ENCODE measurements at regions not wholly inside any gene's neighbourhood (a gene's known extent, or its start where the extent isn't known, plus 50 kb on each side); places are given as distances from the start of the nearest gene placed in this dataset.
"Not testable (repeated sequence)": the region's sequence is repeated elsewhere in the genome, so short reads cannot be mapped to it uniquely, and the experiment has no call there.

GRCh38 chr4:162977788-162978187 lies 188.9 kb downstream of the NAF1 start:
- BruUV-seq (replicated peaks) = no TSS peak
- ChIA-PET POLR2A (ENCODE audit: unreplicated experiment) (no interaction called here), CTCF (no interaction called here)
- Histone ChIP-seq H4K20me1 (ENCODE audit: low read length) (no peaks in the 10 kb centered on the region), H3F3A (ENCODE audit: low read length, unreplicated experiment) (no peaks in the 10 kb centered on the region), H3K9me3 (ENCODE audit: low read length) (no peaks in the 10 kb centered on the region), H3K79me2 (ENCODE audit: low read length) (no peaks in the 10 kb centered on the region), H3K4me3 (ENCODE audit: low read length) (no peak overlapping the region), H3K4me2 (ENCODE audit: low read length) (no peak overlapping the region), H2AFZ (ENCODE audit: low read length) (no peak overlapping the region), H3K4me1 (ENCODE audit: insufficient read depth, low read length) (no peaks in the 10 kb centered on the region), H3K9ac (ENCODE audit: low read length) (no peak overlapping the region), H3K27me3 (ENCODE audit: low read length) (no peaks in the 10 kb centered on the region), H3K9me2 (replicated peaks; ENCODE audit: low read length) (no peaks in the 10 kb centered on the region), H3K27ac (ENCODE audit: low read length) (no peak overlapping the region), H3K36me3 (ENCODE audit: low read depth, low read length) (no peaks in the 10 kb centered on the region)
- intact Hi-C loops (cut with micrococcal nuclease) = no loop called here
- TF ChIP-seq, protein P1, sequence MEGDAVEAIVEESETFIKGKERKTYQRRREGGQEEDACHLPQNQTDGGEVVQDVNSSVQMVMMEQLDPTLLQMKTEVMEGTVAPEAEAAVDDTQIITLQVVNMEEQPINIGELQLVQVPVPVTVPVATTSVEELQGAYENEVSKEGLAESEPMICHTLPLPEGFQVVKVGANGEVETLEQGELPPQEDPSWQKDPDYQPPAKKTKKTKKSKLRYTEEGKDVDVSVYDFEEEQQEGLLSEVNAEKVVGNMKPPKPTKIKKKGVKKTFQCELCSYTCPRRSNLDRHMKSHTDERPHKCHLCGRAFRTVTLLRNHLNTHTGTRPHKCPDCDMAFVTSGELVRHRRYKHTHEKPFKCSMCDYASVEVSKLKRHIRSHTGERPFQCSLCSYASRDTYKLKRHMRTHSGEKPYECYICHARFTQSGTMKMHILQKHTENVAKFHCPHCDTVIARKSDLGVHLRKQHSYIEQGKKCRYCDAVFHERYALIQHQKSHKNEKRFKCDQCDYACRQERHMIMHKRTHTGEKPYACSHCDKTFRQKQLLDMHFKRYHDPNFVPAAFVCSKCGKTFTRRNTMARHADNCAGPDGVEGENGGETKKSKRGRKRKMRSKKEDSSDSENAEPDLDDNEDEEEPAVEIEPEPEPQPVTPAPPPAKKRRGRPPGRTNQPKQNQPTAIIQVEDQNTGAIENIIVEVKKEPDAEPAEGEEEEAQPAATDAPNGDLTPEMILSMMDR (conservative IDR thresholded peaks at IDR 0.05; ENCODE audit: low read depth, low read length) = no peak
- no peak for TF ChIP-seq EZH2 (IDR thresholded peaks at IDR 0.05; ENCODE audit: low read length, unreplicated experiment)
- TF ChIP-seq EZH2phosphoT487 (IDR thresholded peaks at IDR 0.05; ENCODE audit: borderline replicate concordance, low read length) = no peak
- DNase-seq (no peak), ATAC-seq (no peak)

DNA sequence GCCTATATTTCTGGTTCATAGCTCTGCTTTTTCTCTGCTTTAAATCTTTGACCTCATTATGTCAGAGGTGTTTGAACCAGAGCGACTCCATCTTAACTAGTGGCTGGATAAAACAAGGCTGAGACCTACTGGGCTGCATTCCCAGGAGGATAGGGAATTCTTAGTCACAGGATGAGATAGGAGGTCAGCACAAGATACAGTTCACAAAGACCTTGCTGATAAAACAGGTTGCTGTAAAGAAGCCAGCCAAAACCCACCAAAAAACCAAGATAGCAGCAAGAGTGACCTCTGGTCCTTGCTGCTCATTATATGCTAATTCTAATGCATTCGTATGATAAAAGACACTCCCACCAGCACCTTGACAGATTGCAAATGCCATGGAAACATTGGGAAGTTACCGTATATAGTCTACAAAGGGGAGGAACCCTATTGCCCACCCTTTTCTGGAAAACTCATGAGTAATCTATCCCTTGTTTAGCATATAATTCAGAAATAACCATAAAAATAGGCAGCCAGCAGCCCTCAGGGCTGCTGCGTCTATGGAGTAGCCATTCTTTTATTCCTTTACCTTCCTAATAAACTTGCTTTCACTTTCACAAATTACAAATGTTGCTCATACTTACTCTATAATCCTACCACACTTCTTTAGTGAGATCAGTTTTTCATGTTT lies 193.9 kb downstream of the NAF1 start:
- Histone ChIP-seq H3K4me2 (ENCODE audit: low read length) (no peak overlapping the region), H4K20me1 (ENCODE audit: low read length) (no peaks in the 10 kb centered on the region), H3K9me2 (replicated peaks; ENCODE audit: low read length) (no peaks in the 10 kb centered on the region), H3K9me3 (ENCODE audit: low read length) (no peaks in the 10 kb centered on the region), H3K4me3 (ENCODE audit: low read length) (no peak overlapping the region), H3K27ac (ENCODE audit: low read length) (no peak overlapping the region), H2AFZ (ENCODE audit: low read length) (no peak overlapping the region), H3K27me3 (ENCODE audit: low read length) (no peaks in the 10 kb centered on the region), H3K4me1 (ENCODE audit: insufficient read depth, low read length) (no peaks in the 10 kb centered on the region), H3K79me2 (ENCODE audit: low read length) (no peaks in the 10 kb centered on the region), H3F3A (ENCODE audit: low read length, unreplicated experiment) (no peaks in the 10 kb centered on the region), H3K9ac (ENCODE audit: low read length) (no peak overlapping the region), H3K36me3 (ENCODE audit: low read depth, low read length) (no peaks in the 10 kb centered on the region)
- ATAC-seq (no peak), DNase-seq (no peak)
- TF ChIP-seq EZH2 (IDR thresholded peaks at IDR 0.05; ENCODE audit: low read length, unreplicated experiment) (no peak), EZH2phosphoT487 (IDR thresholded peaks at IDR 0.05; ENCODE audit: borderline replicate concordance, low read length) (no peak)
- TF ChIP-seq, protein P1 (conservative IDR thresholded peaks at IDR 0.05; ENCODE audit: low read depth, low read length) = no peak
- BruUV-seq (replicated peaks) = no TSS peak
- intact Hi-C loops (cut with micrococcal nuclease) = no loop called here
- ChIA-PET CTCF (no interaction called here), POLR2A (ENCODE audit: unreplicated experiment) (no interaction called here)

DNA sequence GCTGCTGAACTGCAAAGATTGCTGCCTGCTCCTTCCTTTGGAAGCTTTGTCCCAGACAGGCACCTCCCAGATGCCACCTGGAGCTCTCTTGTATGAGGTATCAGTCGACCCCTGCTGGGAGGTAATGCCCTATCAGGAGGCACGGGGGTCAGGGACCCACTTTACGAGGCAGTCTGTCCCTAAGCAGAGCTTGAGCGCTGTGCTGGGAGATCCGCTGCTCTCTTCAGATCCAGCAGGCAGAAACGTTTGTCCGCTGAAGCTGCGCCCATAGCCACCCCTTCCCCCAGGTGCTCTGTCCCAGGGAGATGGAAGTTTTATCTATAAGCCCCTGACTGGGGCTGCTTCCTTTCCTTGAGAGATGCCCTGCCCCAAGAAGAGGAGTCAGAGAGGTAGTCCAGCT lies 197.5 kb downstream of the NAF1 start:
- intact Hi-C loops (cut with micrococcal nuclease) = no loop called here
- no peaks in the 10 kb centered on the region for H4K20me1 ChIP-seq (ENCODE audit: low read length)
- no TSS peak for BruUV-seq (replicated peaks)
- POLR2A ChIA-PET (ENCODE audit: unreplicated experiment) = no interaction called here
- CTCF ChIA-PET = no interaction called here
- no peaks in the 10 kb centered on the region for H3K36me3 ChIP-seq (ENCODE audit: low read depth, low read length)
- H3K27ac ChIP-seq (ENCODE audit: low read length) = no peak overlapping the region
- H3K9me2 ChIP-seq (replicated peaks; ENCODE audit: low read length) = no peaks in the 10 kb centered on the region
- no peaks in the 10 kb centered on the region for H3K9me3 ChIP-seq (ENCODE audit: low read length)
- DNase-seq (no peak), ATAC-seq (no peak)
- no peaks in the 10 kb centered on the region for H3F3A ChIP-seq (ENCODE audit: low read length, unreplicated experiment)
- H2AFZ ChIP-seq (ENCODE audit: low read length) = no peak overlapping the region
- no peak overlapping the region for H3K4me2 ChIP-seq (ENCODE audit: low read length)
- H3K4me1 ChIP-seq (ENCODE audit: insufficient read depth, low read length) = no peaks in the 10 kb centered on the region
- no peak overlapping the region for H3K9ac ChIP-seq (ENCODE audit: low read length)
- H3K4me3 ChIP-seq (ENCODE audit: low read length) = no peak overlapping the region
- no peaks in the 10 kb centered on the region for H3K79me2 ChIP-seq (ENCODE audit: low read length)
- H3K27me3 ChIP-seq (ENCODE audit: low read length) = no peaks in the 10 kb centered on the region
- TF ChIP-seq, protein P1 (conservative IDR thresholded peaks at IDR 0.05; ENCODE audit: low read depth, low read length) = no peak
- TF ChIP-seq EZH2phosphoT487 (IDR thresholded peaks at IDR 0.05; ENCODE audit: borderline replicate concordance, low read length) (no peak), EZH2 (IDR thresholded peaks at IDR 0.05; ENCODE audit: low read length, unreplicated experiment) (no peak)

GRCh38 chr4:162965978-162966377 lies 200.7 kb downstream of the NAF1 start:
- H3K4me3 ChIP-seq (ENCODE audit: low read length); CTCF ChIA-PET; intact Hi-C loops (cut with micrococcal nuclease); H2AFZ ChIP-seq (ENCODE audit: low read length); H3K4me2 ChIP-seq (ENCODE audit: low read length); H3K9ac ChIP-seq (ENCODE audit: low read length); H3K27ac ChIP-seq (ENCODE audit: low read length); H3K9me3 ChIP-seq (ENCODE audit: low read length); POLR2A ChIA-PET (ENCODE audit: unreplicated experiment); H3K9me2 ChIP-seq (replicated peaks; ENCODE audit: low read length); H3K4me1 ChIP-seq (ENCODE audit: insufficient read depth, low read length); H3F3A ChIP-seq (ENCODE audit: low read length, unreplicated experiment); BruUV-seq (replicated peaks); H3K27me3 ChIP-seq (ENCODE audit: low read length); DNase-seq; H3K79me2 ChIP-seq (ENCODE audit: low read length); H4K20me1 ChIP-seq (ENCODE audit: low read length); H3K36me3 ChIP-seq (ENCODE audit: low read depth, low read length); ATAC-seq: not testable (repeated sequence)

All from PC-3 (cell line).